ENCODE measurements at regions not wholly inside any gene's neighbourhood (a gene's known extent, or its start where the extent isn't known, plus 50 kb on each side); places are given as distances from the start of the nearest gene placed in this dataset.
A peak's percentile ranks its signal among the peaks of the same experiment; 100 is the strongest.

GRCh38 chr4:186428481-186428880, 126.9 kb downstream of the MTNR1A start:
- Histone ChIP-seq H3K9me3 (no peaks in the 10 kb centered on the region), H3K4me1 (no peaks in the 10 kb centered on the region), H3K36me3 (replicated peaks in 1 of 2; ENCODE audit: insufficient read depth in 1 of 2, low read depth in 2 of 2) (no peaks in the 10 kb centered on the region), H3K27me3 (no peaks in the 10 kb centered on the region), H3K27ac (no peak overlapping the region), H3K4me3 (no peak overlapping the region)
- intact Hi-C loops (cut with DNase I): no loop called here
- DNase-seq (no peak), ATAC-seq (no peak)
- TF ChIP-seq, protein P1, sequence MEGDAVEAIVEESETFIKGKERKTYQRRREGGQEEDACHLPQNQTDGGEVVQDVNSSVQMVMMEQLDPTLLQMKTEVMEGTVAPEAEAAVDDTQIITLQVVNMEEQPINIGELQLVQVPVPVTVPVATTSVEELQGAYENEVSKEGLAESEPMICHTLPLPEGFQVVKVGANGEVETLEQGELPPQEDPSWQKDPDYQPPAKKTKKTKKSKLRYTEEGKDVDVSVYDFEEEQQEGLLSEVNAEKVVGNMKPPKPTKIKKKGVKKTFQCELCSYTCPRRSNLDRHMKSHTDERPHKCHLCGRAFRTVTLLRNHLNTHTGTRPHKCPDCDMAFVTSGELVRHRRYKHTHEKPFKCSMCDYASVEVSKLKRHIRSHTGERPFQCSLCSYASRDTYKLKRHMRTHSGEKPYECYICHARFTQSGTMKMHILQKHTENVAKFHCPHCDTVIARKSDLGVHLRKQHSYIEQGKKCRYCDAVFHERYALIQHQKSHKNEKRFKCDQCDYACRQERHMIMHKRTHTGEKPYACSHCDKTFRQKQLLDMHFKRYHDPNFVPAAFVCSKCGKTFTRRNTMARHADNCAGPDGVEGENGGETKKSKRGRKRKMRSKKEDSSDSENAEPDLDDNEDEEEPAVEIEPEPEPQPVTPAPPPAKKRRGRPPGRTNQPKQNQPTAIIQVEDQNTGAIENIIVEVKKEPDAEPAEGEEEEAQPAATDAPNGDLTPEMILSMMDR (IDR thresholded peaks at IDR 0.05): no peak
- no peak for TF ChIP-seq POLR2A (IDR thresholded peaks at IDR 0.05)
- 87 to 88% methylated on average over 13 of the region's 13 CpGs for WGBS, 2 donors

GRCh38 chr4:186424745-186425144, 130.6 kb downstream of the MTNR1A start:
- intact Hi-C loops (cut with DNase I): no loop called here
- no peak for DNase-seq
- H3K27ac ChIP-seq: no peak overlapping the region
- no peak for ATAC-seq
- no peaks in the 10 kb centered on the region for H3K36me3 ChIP-seq (replicated peaks in 1 of 2; ENCODE audit: insufficient read depth in 1 of 2, low read depth in 2 of 2)
- H3K4me1 ChIP-seq: no peaks in the 10 kb centered on the region
- H3K9me3 ChIP-seq: no peaks in the 10 kb centered on the region
- TF ChIP-seq, protein P1 (IDR thresholded peaks at IDR 0.05): no peak
- TF ChIP-seq POLR2A (IDR thresholded peaks at IDR 0.05): no peak
- 38 to 42% methylated on average over 4 of the region's 4 CpGs for WGBS, 2 donors
- H3K27me3 ChIP-seq: no peaks in the 10 kb centered on the region
- H3K4me3 ChIP-seq: no peak overlapping the region

GRCh38 chr4:186422296-186422695, 133.1 kb downstream of the MTNR1A start:
- ATAC-seq (no peak), DNase-seq (no peak)
- Histone ChIP-seq H3K27ac (no peak overlapping the region), H3K4me1 (no peaks in the 10 kb centered on the region), H3K4me3 (no peak overlapping the region), H3K36me3 (replicated peaks in 1 of 2; ENCODE audit: insufficient read depth in 1 of 2, low read depth in 2 of 2) (no peaks in the 10 kb centered on the region), H3K9me3 (no peaks in the 10 kb centered on the region), H3K27me3 (no peaks in the 10 kb centered on the region)
- TF ChIP-seq, protein P1 (IDR thresholded peaks at IDR 0.05): no peak
- no peak for TF ChIP-seq POLR2A (IDR thresholded peaks at IDR 0.05)
- 31 to 50% methylated on average over 2 of the region's 2 CpGs for WGBS, 2 donors
- intact Hi-C loops (cut with DNase I): no loop called here

- intact Hi-C loops (cut with DNase I): no loop called here
- WGBS, 2 donors: 73% methylated on average over 5 of the region's 5 CpGs
- Histone ChIP-seq H3K36me3 (replicated peaks in 1 of 2; ENCODE audit: insufficient read depth in 1 of 2, low read depth in 2 of 2) (no peaks in the 10 kb centered on the region), H3K9me3 (no peaks in the 10 kb centered on the region), H3K4me1 (no peaks in the 10 kb centered on the region), H3K4me3 (no peak overlapping the region), H3K27ac (no peak overlapping the region), H3K27me3 (no peaks in the 10 kb centered on the region)
- no peak for TF ChIP-seq POLR2A (IDR thresholded peaks at IDR 0.05)
- TF ChIP-seq, protein P1 (IDR thresholded peaks at IDR 0.05): no peak
- ATAC-seq (no peak), DNase-seq (no peak)
These were observed 138.8 kb downstream of the MTNR1A start for GRCh38 chr4:186416451-186417060.

GRCh38 chr4:186414390-186414789, 141.0 kb downstream of the MTNR1A start:
- intact Hi-C loops (cut with DNase I): no loop called here
- no peak for TF ChIP-seq POLR2A (IDR thresholded peaks at IDR 0.05)
- TF ChIP-seq, protein P1 (IDR thresholded peaks at IDR 0.05): no peak
- peak overlapping the region in 1 of 4 donors; percentile 34 for H3K27ac ChIP-seq

More at GRCh38 chr4:186414390-186414789, 141.0 kb downstream of the MTNR1A start:
- no peaks in the 10 kb centered on the region for H3K4me1 ChIP-seq
- no peaks in the 10 kb centered on the region for H3K9me3 ChIP-seq
- ATAC-seq (no peak), DNase-seq (peak in 2 of 4 donors; percentile 22 to 50)
- WGBS, 2 donors: 26 to 52% methylated on average over 1 of the region's 1 CpG
- no peak overlapping the region for H3K4me3 ChIP-seq
- no peaks in the 10 kb centered on the region for H3K27me3 ChIP-seq
- no peaks in the 10 kb centered on the region for H3K36me3 ChIP-seq (replicated peaks in 1 of 2; ENCODE audit: insufficient read depth in 1 of 2, low read depth in 2 of 2)

Measured in body of pancreas (tissue), 4 donors.